SH-SY5Y (cell line): ENCODE measurements at regions not wholly inside any gene's neighbourhood (a gene's known extent, or its start where the extent isn't known, plus 50 kb on each side); places are given as distances from the start of the nearest gene placed in this dataset.

Source experiments
- GATA2 ChIP-seq: IDR thresholded peaks from 2 replicates; pipeline ENCODE4 v1.6.1; 2011; ENCODE audit warnings: mild to moderate bottlenecking, low read depth, low read length
- GATA3 ChIP-seq: IDR thresholded peaks from 2 replicates; pipeline ENCODE4 v1.6.1; 2011; ENCODE audit warnings: low read depth, mild to moderate bottlenecking, low read length, moderate library complexity

DNA sequence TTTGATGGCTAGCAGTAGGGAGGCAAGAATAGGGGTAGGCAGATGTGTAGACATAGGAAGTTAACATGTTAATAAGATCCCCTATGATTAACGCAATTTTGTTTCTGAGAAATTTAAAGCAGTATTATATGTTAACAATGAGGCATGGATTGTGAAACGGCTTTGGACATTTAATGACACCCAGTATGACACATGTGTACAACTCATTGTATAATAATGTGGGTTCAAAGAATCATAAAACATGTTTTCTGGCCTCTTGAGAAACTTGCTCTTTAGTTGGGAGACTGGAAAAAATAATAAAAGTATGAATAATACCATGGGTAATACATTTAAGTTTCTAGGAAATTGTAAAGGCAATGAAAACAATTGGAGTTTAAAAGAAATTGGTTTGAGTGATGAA lies 332.1 kb upstream of the CDH20 start:
- no peak for TF ChIP-seq GATA2
- TF ChIP-seq GATA3, result no peak
